Right hindlimb (tissue), 1 donor: ENCODE measurements at regions not wholly inside any gene's neighbourhood (a gene's known extent, or its start where the extent isn't known, plus 50 kb on each side); places are given as distances from the start of the nearest gene placed in this dataset.

Source experiments
- DNase-seq: peaks from one replicate; pipeline ENCODE4 v3.0.0-alpha.2; 2018

DNA sequence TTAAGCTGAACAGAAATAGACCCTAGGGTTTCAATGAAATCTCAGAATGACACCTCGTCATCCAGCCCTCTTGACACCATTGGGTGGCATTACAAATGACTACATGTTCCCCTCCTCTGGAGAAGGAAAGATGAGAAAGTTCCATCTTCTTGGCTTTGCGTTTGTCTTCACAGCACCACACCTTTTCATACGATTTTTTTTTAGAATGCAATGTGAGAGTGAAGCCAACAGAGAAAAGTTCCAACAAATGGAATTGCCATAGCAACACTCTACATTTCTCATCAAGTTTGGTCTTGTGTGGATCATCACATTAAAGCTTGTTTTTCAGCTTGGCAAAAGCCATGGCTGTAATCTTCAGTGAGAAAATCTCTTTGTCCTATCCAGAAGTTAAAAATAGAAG lies 183.4 kb upstream of the SNX7 start:
- no peak for DNase-seq

DNA sequence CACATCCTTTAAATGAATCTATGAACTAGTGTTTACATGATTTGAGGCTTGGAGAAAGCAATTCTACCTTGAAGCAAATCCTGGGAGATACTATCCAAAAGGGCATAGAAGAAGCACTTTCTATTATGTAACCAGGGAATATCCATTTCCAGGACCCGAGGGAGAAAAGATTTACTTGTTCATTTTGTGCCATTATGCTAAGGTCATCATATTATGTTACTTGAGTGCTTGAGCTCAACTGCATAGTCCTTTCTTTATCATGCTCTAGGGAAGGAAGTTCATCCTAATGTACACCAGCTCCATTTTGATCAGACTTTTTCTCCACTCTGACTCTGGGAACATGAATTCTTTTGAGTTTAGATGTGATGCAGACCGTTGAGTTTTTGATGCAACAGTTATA lies 188.6 kb upstream of the SNX7 start:
- DNase-seq: no peak

GRCh38 chr1:98471633-98472032 lies 189.9 kb upstream of the SNX7 start:
- DNase-seq: no peak

DNA sequence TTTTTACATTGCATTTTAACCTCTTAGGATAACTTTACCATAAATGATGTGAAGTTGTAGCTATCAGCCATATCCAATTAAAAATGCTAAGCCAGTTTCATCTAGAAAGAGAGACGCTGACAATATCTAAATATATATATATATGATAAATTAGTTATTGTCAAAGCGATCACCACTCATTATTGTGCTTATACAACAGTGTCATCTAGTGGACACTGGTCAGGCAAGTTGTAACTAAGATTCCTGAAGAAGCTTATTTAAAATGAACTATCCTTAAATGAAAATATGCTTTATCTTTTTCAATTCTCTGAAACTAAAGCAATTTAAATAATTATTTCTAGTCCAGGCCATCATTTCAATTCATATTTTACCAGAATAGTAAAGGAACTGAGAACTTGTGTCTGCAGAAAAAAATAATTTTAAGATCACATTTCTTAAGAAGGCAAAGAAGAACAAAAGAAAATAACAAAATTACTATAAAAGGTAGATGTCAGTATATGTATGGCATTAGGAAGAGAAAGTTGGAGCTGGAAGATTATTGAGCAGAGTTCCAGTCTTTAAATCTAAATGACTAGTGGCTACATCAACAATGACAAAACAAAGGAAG lies 193.3 kb upstream of the SNX7 start:
- no peak for DNase-seq

- no peak for DNase-seq
Measured at GRCh38 chr1:98467586-98467985, 193.9 kb upstream of the SNX7 start.

DNA sequence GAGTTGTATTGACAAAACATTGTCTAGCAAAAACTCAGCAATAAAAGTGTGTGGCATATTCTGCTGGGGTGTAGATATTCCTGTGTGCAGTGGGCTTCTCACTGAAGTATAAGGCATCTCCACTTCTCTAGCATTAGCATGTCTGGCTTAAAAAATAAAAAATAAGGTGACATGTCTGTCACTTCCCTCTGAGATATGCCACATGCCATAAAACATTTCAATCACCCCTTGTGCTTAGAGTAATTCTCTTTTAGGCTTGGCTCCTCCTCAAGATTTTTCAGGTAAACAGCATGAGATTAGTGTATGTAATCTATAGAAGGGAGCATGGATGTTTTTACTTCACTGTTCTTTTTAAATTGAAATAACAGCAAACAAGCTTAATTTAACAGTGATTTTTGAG lies 194.4 kb upstream of the SNX7 start:
- DNase-seq: no peak

- DNase-seq: no peak
Measured at GRCh38 chr1:98461873-98462385, 199.6 kb upstream of the SNX7 start.

DNA sequence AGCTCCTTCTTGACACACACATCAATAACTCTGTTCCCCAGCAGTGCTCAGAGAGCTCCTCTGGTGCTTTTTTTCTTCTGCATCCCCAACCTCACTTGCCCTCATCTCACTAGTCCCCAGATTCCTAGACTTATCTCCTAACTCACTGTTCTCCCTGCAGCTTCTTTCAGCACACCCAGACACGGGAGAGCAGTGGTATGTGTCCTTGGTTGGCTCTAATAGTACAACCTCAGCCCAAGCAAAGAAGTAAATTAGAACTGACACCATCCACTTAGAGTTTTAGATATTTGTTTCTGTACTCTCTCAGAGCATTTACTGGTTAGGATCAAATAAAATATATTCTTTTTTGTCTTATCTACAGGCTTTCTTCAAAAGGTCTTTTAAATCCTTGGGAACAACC lies 201.4 kb upstream of the SNX7 start:
- DNase-seq: no peak

- no peak for DNase-seq
Measured at GRCh38 chr1:98459486-98459870, 202.0 kb upstream of the SNX7 start.

DNA sequence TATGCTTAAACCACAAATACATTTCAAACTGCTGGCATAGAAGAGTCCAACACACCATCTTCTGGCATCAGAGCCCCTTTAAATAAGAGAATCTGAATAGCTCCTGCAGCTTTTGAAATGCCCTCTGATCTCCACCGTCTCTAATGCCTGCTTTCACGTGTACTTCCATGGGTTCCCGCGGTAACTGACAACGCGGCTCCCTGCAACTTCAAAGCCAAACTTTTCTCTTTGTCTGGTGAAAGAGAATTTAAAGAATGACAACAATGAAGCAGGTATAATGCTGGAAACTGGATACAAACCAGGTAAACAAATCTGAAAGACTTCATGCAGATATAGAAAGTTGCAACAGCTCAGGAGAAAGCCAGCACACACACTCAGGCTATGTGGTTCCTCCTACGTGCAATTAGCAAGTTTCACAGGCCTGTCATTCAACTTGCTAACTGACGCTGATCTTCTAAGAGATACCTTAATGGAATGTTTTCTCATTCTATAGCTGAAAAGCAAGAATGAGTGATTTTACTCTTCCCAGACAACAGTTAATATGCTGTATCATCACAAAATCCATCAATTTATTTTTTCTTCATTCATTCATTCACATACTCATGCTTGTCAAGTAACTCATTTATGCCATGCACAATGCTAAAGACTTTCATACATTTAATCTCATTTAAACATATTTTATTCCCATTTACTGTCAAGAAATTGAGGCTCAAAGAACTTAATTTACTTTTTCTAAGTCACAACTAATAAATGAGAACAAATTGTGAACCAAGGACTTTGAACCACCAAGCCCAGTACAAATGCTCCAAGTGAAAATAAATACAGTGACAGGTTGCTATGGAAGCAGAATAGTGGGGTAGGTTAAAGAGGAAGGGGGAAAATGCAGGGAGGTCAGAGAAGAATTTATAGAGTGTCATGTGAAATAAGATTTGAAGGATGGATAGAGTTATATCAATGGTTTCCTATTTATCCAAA lies 202.7 kb upstream of the SNX7 start:
- no peak for DNase-seq

DNA sequence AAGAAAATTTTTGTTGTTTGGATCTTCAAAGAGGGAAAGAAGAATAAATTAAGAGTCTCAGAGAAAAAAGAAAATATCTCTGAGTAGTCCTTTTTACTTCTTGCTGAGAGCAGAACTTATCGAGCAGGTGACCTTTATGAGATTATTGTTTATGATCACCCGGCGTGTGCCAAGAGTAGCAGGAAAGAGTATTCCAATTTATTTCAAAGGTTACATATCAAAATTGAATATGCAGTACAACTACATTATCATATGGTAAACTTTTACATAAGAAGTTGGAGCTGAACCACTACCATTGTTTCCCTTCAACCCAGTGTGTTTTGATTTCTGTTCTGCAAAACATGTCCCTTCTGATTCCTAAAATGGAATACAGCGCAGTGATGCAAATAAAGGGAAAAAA lies 204.3 kb upstream of the SNX7 start:
- no peak for DNase-seq

DNA sequence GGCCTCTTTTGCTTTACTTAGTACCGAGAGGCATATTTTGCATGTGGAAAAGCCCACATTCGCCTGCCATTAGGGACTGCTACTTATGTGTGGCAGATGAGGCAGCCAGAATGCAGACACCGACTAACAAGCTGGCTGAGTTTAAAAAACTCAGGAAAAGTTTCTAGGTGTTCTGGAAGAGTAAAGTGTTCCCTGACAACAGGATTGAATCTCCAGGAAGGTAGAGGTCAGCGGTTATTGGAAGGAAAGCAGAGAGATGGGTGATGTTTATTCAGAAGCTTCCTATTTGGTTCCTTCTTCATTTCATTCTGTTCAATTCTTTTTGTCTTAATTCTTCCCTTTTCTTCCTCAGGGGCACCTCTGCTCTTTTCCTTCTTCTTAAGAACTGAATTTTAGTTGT lies 206.9 kb upstream of the SNX7 start:
- no peak for DNase-seq

DNA sequence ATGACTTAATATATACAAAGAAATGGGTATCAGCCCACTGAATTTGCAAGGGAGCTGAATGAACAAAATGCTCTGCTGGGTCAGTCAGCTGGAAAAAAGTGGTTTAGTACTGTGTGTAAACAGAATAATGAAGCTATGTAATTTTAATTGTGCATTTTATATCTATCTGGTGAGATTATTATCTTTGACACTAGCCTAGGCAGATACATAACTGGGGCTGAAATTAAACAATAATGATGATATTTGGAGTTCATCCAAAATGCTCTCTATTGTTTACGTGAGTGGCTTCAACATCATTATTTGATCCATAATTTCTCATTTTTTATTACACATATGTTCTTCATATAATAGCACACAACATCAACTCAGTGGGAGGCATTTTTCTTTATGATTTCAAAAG lies 208.5 kb upstream of the SNX7 start:
- DNase-seq: no peak

GRCh38 chr1:98452162-98452561 lies 209.4 kb upstream of the SNX7 start:
- DNase-seq: no peak

- DNase-seq: no peak
Measured at GRCh38 chr1:98441281-98441680, 220.2 kb upstream of the SNX7 start.

DNA sequence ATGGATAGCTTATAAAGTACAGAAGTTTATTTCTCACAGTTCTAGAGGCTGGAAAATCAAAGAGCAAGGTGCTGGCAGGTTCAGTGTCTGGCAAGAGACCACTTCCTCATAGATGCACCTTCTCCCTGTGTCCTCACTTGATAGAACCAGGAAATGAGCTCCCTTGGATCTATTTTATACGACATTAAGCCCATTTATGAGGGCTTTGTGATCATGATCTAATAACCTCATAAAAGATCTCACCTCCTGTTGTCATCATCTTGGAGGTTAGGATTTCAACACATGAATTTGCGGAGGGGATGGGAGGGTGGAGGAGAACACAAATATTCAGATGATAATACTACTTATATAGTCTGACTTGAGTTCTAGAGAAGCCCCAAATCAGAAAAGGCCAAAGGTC lies 222.1 kb upstream of the SNX7 start:
- DNase-seq: no peak

GRCh38 chr1:98437540-98437939 lies 224.0 kb upstream of the SNX7 start:
- DNase-seq: no peak

DNA sequence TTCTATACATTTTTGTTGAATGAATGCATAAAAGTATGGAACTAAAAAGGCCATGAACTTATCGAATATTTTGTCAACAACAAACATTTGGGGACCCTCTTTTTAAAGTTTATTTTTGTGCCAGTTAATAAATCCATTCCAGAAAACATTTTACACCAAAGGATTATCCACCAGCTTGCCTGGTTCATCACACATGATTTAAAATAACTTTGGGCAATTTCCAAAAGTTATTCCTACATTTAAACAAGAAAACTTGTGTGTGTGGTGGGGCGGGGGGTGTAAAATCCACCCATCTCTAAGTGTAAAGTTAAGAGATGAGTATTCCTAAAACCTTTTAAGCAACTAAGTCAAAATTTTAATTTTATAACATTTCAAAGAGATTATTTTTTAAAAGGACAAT lies 224.5 kb upstream of the SNX7 start:
- no peak for DNase-seq

DNA sequence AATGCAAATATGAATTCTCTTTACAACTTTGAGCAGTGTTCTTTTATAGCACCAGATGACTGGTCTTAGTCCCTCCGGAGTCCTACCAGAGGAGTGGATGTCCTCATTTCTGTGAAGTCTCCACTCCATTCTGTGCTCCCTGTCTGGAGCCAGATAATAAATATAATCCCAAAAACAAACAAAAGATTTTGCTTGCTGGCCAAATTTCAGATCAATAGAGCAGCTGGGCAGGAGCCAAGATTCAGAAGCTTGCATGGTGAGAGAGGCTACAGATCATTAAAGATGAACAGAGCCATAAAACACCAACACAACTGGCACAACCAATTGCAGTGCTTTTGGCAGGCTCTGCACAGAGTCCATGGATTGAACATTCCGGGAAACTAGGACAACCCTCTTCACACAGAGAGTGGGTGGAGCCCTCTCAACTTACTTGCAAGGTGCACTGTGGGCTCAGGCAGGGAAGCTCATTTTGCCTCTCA lies 231.5 kb upstream of the SNX7 start:
- no peak for DNase-seq

DNA sequence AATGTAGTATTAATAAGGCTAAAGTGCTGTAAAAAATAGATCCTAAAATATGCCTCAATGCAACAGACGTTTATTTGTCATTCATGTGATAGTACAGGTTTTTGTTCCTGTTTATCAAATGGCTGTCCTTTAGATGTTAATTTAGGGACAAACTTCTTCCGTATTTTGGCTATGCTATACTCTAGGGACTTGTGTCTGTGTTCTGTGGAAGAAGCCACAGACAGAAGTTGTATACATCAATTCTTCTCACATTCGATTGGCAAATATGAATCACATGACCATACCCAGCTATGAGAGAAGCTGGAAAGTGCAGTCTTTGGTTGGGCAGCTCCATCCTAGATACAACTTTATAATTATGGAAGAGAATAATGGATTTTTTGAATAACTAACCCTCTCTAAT lies 232.7 kb upstream of the SNX7 start:
- DNase-seq: no peak

DNA sequence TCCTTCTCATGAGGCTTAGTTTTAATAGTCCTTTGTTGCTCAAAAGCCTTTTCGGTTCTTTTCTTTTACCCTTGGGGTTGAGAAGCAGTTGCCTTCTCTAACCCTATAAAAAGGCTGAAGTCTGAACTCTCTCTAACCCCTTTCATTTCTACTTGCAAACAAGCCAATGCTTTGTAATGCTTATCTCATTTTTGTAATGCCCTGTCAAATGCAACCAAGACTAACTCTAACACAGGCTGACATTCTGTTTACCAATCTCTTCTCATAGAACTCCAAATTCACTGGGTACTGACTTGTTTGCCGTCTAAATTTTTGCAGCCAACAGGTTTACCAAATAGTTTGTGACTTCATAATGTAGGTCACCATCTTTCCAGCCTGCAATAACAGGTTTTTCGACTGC lies 233.9 kb upstream of the SNX7 start:
- no peak for DNase-seq

- DNase-seq: no peak
Measured at GRCh38 chr1:98426092-98426491, 235.4 kb upstream of the SNX7 start.

- DNase-seq: no peak
Measured at GRCh38 chr1:98422816-98423215, 238.7 kb upstream of the SNX7 start.

- no peak for DNase-seq
Measured at GRCh38 chr1:98421085-98421435, 240.5 kb upstream of the SNX7 start.
